ENCODE measurements at regions not wholly inside any gene's neighbourhood (a gene's known extent, or its start where the extent isn't known, plus 50 kb on each side); places are given as distances from the start of the nearest gene placed in this dataset.

DNA sequence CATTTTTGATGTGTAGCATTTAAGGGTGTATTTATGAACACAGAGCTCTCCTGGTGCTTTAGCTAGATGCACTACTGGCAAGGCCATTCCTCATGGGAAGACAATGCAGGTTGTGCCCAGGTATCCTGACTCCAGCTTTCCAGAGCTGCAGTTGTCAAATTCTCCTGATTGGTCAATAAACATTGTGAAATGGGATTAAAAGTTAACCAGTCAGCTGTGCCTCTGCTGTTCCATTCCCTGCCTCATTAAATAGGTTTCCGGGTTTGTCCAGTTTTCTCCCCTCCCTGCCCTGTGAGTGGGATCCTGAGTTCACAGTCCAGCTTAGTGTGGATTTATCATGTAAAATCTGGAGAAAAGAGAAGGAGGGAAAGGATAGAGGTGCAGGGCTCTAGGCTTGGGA, 207.3 kb downstream of the SQOR start:
- TF ChIP-seq MXD4 (CRISPR knock-in tag; IDR thresholded peaks at IDR 0.05; ENCODE audit: borderline replicate concordance) (no peak), ZNF263 (CRISPR knock-in tag; IDR thresholded peaks at IDR 0.05; ENCODE audit: low read depth) (no peak), NFATC4 (CRISPR knock-in tag; IDR thresholded peaks at IDR 0.05) (no peak), RORB (CRISPR knock-in tag; IDR thresholded peaks at IDR 0.05) (no peak), OVOL2 (CRISPR knock-in tag; IDR thresholded peaks at IDR 0.05; ENCODE audit: borderline replicate concordance) (no peak), RELA (CRISPR knock-in tag; IDR thresholded peaks at IDR 0.05; ENCODE audit: borderline replicate concordance) (no peak), EMX1 (CRISPR knock-in tag; IDR thresholded peaks at IDR 0.05) (no peak), SOX15 (CRISPR knock-in tag; IDR thresholded peaks at IDR 0.05) (no peak), PRRX2 (CRISPR knock-in tag; IDR thresholded peaks at IDR 0.05) (no peak)
- TF ChIP-seq, protein P1, sequence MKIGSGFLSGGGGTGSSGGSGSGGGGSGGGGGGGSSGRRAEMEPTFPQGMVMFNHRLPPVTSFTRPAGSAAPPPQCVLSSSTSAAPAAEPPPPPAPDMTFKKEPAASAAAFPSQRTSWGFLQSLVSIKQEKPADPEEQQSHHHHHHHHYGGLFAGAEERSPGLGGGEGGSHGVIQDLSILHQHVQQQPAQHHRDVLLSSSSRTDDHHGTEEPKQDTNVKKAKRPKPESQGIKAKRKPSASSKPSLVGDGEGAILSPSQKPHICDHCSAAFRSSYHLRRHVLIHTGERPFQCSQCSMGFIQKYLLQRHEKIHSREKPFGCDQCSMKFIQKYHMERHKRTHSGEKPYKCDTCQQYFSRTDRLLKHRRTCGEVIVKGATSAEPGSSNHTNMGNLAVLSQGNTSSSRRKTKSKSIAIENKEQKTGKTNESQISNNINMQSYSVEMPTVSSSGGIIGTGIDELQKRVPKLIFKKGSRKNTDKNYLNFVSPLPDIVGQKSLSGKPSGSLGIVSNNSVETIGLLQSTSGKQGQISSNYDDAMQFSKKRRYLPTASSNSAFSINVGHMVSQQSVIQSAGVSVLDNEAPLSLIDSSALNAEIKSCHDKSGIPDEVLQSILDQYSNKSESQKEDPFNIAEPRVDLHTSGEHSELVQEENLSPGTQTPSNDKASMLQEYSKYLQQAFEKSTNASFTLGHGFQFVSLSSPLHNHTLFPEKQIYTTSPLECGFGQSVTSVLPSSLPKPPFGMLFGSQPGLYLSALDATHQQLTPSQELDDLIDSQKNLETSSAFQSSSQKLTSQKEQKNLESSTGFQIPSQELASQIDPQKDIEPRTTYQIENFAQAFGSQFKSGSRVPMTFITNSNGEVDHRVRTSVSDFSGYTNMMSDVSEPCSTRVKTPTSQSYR (CRISPR knock-in tag; IDR thresholded peaks at IDR 0.05), result no peak
- TF ChIP-seq, protein P2, sequence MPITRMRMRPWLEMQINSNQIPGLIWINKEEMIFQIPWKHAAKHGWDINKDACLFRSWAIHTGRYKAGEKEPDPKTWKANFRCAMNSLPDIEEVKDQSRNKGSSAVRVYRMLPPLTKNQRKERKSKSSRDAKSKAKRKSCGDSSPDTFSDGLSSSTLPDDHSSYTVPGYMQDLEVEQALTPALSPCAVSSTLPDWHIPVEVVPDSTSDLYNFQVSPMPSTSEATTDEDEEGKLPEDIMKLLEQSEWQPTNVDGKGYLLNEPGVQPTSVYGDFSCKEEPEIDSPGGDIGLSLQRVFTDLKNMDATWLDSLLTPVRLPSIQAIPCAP (CRISPR knock-in tag; IDR thresholded peaks at IDR 0.05), result no peak
- TF ChIP-seq, protein P3, sequence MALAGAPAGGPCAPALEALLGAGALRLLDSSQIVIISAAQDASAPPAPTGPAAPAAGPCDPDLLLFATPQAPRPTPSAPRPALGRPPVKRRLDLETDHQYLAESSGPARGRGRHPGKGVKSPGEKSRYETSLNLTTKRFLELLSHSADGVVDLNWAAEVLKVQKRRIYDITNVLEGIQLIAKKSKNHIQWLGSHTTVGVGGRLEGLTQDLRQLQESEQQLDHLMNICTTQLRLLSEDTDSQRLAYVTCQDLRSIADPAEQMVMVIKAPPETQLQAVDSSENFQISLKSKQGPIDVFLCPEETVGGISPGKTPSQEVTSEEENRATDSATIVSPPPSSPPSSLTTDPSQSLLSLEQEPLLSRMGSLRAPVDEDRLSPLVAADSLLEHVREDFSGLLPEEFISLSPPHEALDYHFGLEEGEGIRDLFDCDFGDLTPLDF (CRISPR knock-in tag; IDR thresholded peaks at IDR 0.05), result no peak
- TF ChIP-seq, protein P4, sequence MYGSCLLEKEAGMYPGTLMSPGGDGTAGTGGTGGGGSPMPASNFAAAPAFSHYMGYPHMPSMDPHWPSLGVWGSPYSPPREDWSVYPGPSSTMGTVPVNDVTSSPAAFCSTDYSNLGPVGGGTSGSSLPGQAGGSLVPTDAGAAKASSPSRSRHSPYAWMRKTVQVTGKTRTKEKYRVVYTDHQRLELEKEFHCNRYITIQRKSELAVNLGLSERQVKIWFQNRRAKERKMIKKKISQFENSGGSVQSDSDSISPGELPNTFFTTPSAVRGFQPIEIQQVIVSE (CRISPR knock-in tag; IDR thresholded peaks at IDR 0.05; ENCODE audit: borderline replicate concordance), result no peak
- TF ChIP-seq, protein P5, sequence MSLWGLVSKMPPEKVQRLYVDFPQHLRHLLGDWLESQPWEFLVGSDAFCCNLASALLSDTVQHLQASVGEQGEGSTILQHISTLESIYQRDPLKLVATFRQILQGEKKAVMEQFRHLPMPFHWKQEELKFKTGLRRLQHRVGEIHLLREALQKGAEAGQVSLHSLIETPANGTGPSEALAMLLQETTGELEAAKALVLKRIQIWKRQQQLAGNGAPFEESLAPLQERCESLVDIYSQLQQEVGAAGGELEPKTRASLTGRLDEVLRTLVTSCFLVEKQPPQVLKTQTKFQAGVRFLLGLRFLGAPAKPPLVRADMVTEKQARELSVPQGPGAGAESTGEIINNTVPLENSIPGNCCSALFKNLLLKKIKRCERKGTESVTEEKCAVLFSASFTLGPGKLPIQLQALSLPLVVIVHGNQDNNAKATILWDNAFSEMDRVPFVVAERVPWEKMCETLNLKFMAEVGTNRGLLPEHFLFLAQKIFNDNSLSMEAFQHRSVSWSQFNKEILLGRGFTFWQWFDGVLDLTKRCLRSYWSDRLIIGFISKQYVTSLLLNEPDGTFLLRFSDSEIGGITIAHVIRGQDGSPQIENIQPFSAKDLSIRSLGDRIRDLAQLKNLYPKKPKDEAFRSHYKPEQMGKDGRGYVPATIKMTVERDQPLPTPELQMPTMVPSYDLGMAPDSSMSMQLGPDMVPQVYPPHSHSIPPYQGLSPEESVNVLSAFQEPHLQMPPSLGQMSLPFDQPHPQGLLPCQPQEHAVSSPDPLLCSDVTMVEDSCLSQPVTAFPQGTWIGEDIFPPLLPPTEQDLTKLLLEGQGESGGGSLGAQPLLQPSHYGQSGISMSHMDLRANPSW (CRISPR knock-in tag; conservative IDR thresholded peaks at IDR 0.05; ENCODE audit: low read depth), result no peak
- TF ChIP-seq, protein P6, sequence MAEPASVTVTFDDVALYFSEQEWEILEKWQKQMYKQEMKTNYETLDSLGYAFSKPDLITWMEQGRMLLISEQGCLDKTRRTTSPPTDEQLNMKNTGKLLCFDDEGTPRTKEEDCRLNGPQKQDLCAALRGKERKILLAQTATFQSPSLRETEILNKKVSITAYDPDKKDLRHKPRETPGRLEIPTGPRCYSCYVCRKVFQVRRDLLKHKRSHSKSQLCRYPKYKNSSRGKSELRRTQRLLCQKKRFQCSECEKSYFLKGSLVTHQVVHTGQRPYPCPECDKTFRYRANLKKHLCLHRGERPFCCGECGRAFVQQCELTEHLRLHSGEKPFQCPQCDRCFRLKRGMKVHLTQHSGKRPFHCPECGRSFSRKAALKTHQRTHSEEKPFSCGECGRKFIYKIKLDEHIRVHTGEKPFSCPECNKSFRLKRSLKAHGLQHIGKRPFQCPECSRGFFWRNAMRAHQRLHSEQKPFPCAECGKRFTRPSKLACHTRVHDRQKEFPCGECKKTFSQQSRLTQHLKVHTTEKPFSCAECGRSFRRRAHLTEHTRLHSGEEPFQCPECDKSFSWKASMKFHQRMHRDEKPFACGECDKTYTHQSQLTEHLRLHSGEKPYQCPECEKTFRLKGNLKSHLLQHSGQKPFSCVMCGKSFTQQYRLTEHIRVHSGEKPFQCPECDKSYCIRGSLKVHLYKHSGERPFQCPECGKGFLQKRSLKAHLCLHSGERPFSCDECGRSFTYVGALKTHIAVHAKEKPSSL (CRISPR knock-in tag; conservative IDR thresholded peaks at IDR 0.05), result no peak
- POLR2A ChIA-PET, result no interaction called here
- CTCF ChIA-PET, result no interaction called here
- no peaks in the 10 kb centered on the region for H3K4me1 Mint-ChIP-seq
- no peaks in the 10 kb centered on the region for H3K27me3 Mint-ChIP-seq (ENCODE audit: low read depth)
- H3K4me3 Mint-ChIP-seq, result no peak overlapping the region
- no peaks in the 10 kb centered on the region for H3K9me3 Mint-ChIP-seq
- DNase-seq (ENCODE audit: low spot score) (no peak), ATAC-seq (no peak)
- no peaks in the 10 kb centered on the region for H3K36me3 Mint-ChIP-seq
- no peak overlapping the region for H3K27ac Mint-ChIP-seq

DNA sequence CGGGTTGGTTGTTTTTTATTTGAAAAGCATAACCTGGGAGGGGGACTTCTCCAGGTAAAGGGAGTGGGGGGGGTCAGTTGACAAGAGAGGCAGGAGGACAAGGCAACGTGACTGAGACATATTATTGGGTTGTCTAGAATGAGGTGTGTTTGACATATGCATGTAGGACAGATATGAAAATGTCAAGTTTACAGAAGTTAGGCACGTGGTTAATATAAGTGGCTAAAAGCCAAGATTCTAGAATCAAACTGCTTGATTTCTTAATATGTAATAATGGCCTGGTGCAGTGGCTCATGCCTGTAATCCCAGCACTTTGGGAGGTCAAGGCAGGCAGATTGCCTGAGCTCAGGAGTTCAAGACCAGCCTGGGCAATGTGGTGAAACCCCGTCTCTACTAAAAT, 212.8 kb downstream of the SQOR start:
- Mint-ChIP-seq H3K4me1 (no peaks in the 10 kb centered on the region), H3K27ac (no peak overlapping the region), H3K4me3 (no peak overlapping the region), H3K27me3 (ENCODE audit: low read depth) (no peaks in the 10 kb centered on the region), H3K9me3 (peaks cover 28% of the 10 kb centered on the region), H3K36me3 (peaks cover 24% of the 10 kb centered on the region)
- TF ChIP-seq FOXK1 (CRISPR knock-in tag; IDR thresholded peaks at IDR 0.05), result no peak
- no peak for TF ChIP-seq ZNF396 (CRISPR knock-in tag; IDR thresholded peaks at IDR 0.05; ENCODE audit: borderline replicate concordance)
- TF ChIP-seq, protein P5 (CRISPR knock-in tag; conservative IDR thresholded peaks at IDR 0.05; ENCODE audit: low read depth), result no peak
- no peak for TF ChIP-seq GABPB1 (CRISPR knock-in tag; IDR thresholded peaks at IDR 0.05)
- TF ChIP-seq NFYB (CRISPR knock-in tag; conservative IDR thresholded peaks at IDR 0.05; ENCODE audit: low read depth), result no peak
- TF ChIP-seq, protein P7, sequence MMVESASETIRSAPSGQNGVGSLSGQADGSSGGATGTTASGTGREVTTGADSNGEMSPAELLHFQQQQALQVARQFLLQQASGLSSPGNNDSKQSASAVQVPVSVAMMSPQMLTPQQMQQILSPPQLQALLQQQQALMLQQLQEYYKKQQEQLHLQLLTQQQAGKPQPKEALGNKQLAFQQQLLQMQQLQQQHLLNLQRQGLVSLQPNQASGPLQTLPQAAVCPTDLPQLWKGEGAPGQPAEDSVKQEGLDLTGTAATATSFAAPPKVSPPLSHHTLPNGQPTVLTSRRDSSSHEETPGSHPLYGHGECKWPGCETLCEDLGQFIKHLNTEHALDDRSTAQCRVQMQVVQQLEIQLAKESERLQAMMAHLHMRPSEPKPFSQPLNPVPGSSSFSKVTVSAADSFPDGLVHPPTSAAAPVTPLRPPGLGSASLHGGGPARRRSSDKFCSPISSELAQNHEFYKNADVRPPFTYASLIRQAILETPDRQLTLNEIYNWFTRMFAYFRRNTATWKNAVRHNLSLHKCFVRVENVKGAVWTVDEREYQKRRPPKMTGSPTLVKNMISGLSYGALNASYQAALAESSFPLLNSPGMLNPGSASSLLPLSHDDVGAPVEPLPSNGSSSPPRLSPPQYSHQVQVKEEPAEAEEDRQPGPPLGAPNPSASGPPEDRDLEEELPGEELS (CRISPR knock-in tag; IDR thresholded peaks at IDR 0.05), result no peak
- ATAC-seq, result no peak
- DNase-seq (ENCODE audit: low spot score), result no peak
- ChIA-PET POLR2A (no interaction called here), CTCF (interaction anchor here (0.7 kb wide), 1 partner anchor 10 kb away, joined by 5 read pairs; no protein-coding TSS in a partner anchor)

Measured in WTC11 (cell line).